AG04450 (cell line): ENCODE measurements at regions not wholly inside any gene's neighbourhood (a gene's known extent, or its start where the extent isn't known, plus 50 kb on each side); places are given as distances from the start of the nearest gene placed in this dataset.

Experiments used
- CTCF ChIA-PET: fragments of 300-600, 350-600 bp; formaldehyde crosslinking; extraction: SDS; loops from one replicate; lab custom pipeline; 2022; ENCODE audit warnings: antibody characterized with exemption, inconsistent platforms; lab: Charles Lee
- POLR2A ChIA-PET: fragments of 350-600 bp; formaldehyde crosslinking; extraction: SDS; loops from one replicate; lab custom pipeline; 2021; ENCODE audit warnings: antibody characterized with exemption, inconsistent platforms; lab: Yijun Ruan, JAX
- DNase-seq: peaks from one replicate; pipeline ENCODE4 v3.0.0-alpha.2; 2011; ENCODE audit warnings: low read depth, low spot score
- H3K27ac ChIP-seq: one replicate; pipeline ENCODE4 v1.5.1; 2012; ENCODE audit warnings: low read depth, low read length, control low read depth
- H3K27me3 ChIP-seq: one replicate; pipeline ENCODE4 v1.6.0; 2012; ENCODE audit warnings: low read length; ENCODE audit not compliant: control insufficient read depth, insufficient read depth
- H3K4me3 ChIP-seq: 2 replicates; pipeline ENCODE4 v1.5.1; 2011; ENCODE audit warnings: mild to moderate bottlenecking, low read depth, low read length, control low read depth
- H3K9me3 ChIP-seq: 2 replicates; pipeline ENCODE4 v1.5.1; 2012; ENCODE audit warnings: low read length; ENCODE audit not compliant: control insufficient read depth, insufficient read depth
- CTCF ChIP-seq: IDR thresholded peaks from 2 replicates; pipeline ENCODE4 v1.5.1; 2011; ENCODE audit warnings: low read depth, low read length, control low read depth, inconsistent platforms

GRCh38 chr11:28627690-28628255 lies 519.6 kb downstream of the METTL15 start:
- ChIA-PET CTCF (no interaction called here), POLR2A (no interaction called here)

GRCh38 chr11:28625532-28625931 lies 517.3 kb downstream of the METTL15 start:
- ChIA-PET POLR2A (no interaction called here), CTCF (no interaction called here)
- no peaks in the 10 kb centered on the region for H3K27me3 ChIP-seq
- no peak overlapping the region for H3K27ac ChIP-seq
- DNase-seq, result no peak
- H3K9me3 ChIP-seq, result peaks cover 2% of the 10 kb centered on the region; the same call in 1 of the 2 replicates
- TF ChIP-seq CTCF, result no peak
- no peak overlapping the region for H3K4me3 ChIP-seq

More at GRCh38 chr11:28627690-28628255, 519.6 kb downstream of the METTL15 start:
- no peak for DNase-seq
- H3K27ac ChIP-seq, result no peak overlapping the region
- no peak for TF ChIP-seq CTCF
- H3K27me3 ChIP-seq, result no peaks in the 10 kb centered on the region
- peaks cover 2% of the 10 kb centered on the region; the same call in 1 of the 2 replicates for H3K9me3 ChIP-seq
- H3K4me3 ChIP-seq, result no peak overlapping the region

DNA sequence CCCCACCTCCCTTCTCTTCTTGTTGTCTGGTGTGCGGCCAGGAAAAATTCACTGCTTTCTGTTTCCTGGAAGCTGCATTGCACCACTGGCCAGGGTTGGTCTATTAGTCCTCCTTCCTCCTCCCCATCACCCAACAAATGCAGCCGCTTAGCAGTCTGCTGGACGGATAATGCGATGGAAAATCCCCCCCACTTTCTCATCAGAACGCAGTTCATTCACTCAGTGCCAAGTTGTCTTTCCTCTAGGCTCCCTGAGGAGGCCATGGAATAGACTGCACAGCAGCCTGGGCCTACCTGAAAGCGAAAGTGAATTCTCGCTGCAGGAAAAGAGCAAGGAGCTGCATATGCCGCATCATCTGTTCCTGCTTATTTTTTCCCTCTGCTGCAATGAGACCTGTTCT lies 513.6 kb downstream of the METTL15 start:
- DNase-seq, result no peak
- H3K27ac ChIP-seq, result no peak overlapping the region

DNA sequence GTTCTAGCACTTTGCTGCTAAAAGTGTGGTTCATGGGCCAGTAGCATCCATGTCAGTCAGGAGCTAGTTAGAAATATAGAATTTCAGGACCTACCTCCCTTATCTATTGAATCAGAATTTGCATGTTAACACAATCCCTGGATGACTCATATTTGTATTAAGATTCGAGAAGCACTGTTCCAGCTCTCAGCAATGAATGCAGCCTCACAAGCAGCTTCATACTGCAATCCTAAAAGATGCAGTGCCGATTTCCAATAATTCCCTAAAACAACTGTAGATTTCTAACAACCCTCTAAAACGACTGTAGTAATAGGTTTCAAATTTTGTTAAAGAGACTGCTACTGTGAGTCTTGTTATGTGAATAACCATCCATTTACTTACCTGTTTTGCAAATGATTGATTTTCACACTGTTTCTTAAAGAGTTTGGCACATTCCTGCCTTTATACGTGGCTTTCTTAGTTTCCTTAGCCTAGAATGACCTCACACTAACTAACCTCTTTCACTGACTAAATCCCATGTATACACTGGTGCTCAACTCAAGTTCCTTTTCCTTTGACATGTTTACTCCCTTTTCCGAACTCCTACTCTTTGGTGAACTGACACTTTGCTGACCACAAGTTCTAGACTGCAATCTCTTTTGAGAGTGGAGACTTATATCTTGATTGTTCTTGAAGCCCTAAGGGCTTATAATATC lies 511.8 kb downstream of the METTL15 start:
- Histone ChIP-seq H3K27ac (no peak overlapping the region), H3K4me3 (no peak overlapping the region), H3K9me3 (peaks cover 2% of the 10 kb centered on the region; the same call in 1 of the 2 replicates), H3K27me3 (no peaks in the 10 kb centered on the region)
- DNase-seq, result no peak
- CTCF ChIA-PET, result interaction anchor here (0.6 kb wide), 1 partner anchor 269 kb away, joined by 5 read pairs; no protein-coding TSS in a partner anchor
- POLR2A ChIA-PET, result interaction anchor here (0.6 kb wide), 1 partner anchor 763 kb away, joined by 3 read pairs; no protein-coding TSS in a partner anchor
- TF ChIP-seq CTCF, result no peak

More for the DNA sequence above, 513.6 kb downstream of the METTL15 start:
- ChIA-PET CTCF (no interaction called here), POLR2A (no interaction called here)
- Histone ChIP-seq H3K27me3 (no peaks in the 10 kb centered on the region), H3K9me3 (peaks cover 2% of the 10 kb centered on the region; the same call in 1 of the 2 replicates), H3K4me3 (no peak overlapping the region)
- no peak for TF ChIP-seq CTCF

DNA sequence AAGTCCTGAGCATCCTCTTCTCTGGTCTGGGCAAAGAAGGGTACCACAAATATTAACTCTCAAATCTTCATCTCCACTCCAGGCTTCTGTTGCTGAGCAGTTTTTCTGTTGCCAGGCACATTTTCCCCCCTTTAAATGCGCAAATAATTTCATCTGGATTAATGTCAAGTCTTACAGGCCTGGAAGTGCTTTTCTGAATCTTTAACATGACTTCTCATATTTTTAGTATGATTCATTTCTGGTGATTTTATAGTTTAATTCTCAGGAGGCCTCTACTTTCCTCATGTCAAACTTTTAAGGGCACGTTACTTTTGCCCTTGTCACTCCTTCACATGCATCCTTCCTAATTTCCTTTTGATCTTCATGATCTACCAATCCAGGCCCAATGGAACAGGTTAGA lies 510.2 kb downstream of the METTL15 start:
- no peak for TF ChIP-seq CTCF
- Histone ChIP-seq H3K9me3 (no peaks in the 10 kb centered on the region), H3K27me3 (no peaks in the 10 kb centered on the region), H3K4me3 (no peak overlapping the region), H3K27ac (no peak overlapping the region)
- CTCF ChIA-PET, result no interaction called here
- DNase-seq, result no peak
- POLR2A ChIA-PET, result no interaction called here
